ENCODE measurements at regions not wholly inside any gene's neighbourhood (a gene's known extent, or its start where the extent isn't known, plus 50 kb on each side); places are given as distances from the start of the nearest gene placed in this dataset.

DNA sequence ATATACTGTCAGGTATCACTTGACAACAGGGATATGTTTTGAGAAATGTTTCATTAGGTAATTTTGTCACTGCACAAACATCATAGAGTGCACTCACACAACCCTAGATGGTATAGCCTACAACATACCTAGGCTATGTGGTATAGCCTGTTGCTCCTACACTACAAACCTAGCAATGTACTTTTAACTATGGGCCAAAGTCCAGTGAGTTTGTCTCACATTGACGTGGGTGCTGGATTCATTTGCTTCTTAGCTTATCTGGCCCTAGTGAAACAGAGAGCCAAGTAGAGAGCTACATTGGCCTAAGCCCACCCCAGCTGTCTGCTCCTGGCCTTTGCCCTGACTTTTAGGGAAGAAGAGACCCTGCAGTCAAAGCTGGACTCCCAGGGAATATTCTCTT is 180.7 kb upstream of the EGFLAM start:
- TF ChIP-seq EZH2 (IDR thresholded peaks at IDR 0.05; ENCODE audit: insufficient read depth, low read length) = no peak
- TF ChIP-seq, protein P1, sequence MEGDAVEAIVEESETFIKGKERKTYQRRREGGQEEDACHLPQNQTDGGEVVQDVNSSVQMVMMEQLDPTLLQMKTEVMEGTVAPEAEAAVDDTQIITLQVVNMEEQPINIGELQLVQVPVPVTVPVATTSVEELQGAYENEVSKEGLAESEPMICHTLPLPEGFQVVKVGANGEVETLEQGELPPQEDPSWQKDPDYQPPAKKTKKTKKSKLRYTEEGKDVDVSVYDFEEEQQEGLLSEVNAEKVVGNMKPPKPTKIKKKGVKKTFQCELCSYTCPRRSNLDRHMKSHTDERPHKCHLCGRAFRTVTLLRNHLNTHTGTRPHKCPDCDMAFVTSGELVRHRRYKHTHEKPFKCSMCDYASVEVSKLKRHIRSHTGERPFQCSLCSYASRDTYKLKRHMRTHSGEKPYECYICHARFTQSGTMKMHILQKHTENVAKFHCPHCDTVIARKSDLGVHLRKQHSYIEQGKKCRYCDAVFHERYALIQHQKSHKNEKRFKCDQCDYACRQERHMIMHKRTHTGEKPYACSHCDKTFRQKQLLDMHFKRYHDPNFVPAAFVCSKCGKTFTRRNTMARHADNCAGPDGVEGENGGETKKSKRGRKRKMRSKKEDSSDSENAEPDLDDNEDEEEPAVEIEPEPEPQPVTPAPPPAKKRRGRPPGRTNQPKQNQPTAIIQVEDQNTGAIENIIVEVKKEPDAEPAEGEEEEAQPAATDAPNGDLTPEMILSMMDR (IDR thresholded peaks at IDR 0.05; ENCODE audit: insufficient read depth, low read depth, low read length) = no peak
